ENCODE measurements at regions not wholly inside any gene's neighbourhood (a gene's known extent, or its start where the extent isn't known, plus 50 kb on each side); places are given as distances from the start of the nearest gene placed in this dataset.

GRCh38 chr18:42559069-42559690 lies 556.3 kb downstream of the RIT2 start:
- TF ChIP-seq CTCF (IDR thresholded peaks at IDR 0.05) (no peak), POLR2A (IDR thresholded peaks at IDR 0.05) (no peak)
